ENCODE measurements at regions not wholly inside any gene's neighbourhood (a gene's known extent, or its start where the extent isn't known, plus 50 kb on each side); places are given as distances from the start of the nearest gene placed in this dataset.

- Histone ChIP-seq H4K5ac (ENCODE audit: low read depth, low read length) (no peak overlapping the region), H3K4ac (ENCODE audit: low read depth, low read length) (no peak overlapping the region), H2BK120ac (ENCODE audit: low read depth, low read length) (no peak overlapping the region), H3K27me3 (ENCODE audit: control insufficient read depth, insufficient read depth, low read length) (no peaks in the 10 kb centered on the region), H2BK15ac (ENCODE audit: low read depth, low read length) (no peak overlapping the region), H3K9me3 (ENCODE audit: control insufficient read depth, insufficient read depth, low read length) (peaks cover 12% of the 10 kb centered on the region), H3K79me1 (ENCODE audit: low read depth in 1 of 2, low read length in 2 of 2) (no peaks in the 10 kb centered on the region), H3K4me3 (ENCODE audit: insufficient read depth, low read depth, low read length) (no peak overlapping the region), H3K56ac (ENCODE audit: extremely low read depth, insufficient read depth, low read length) (no peak overlapping the region), H2BK5ac (ENCODE audit: low read depth, low read length, poor library complexity, severe bottlenecking) (no peak overlapping the region), H3K4me1 (ENCODE audit: control insufficient read depth, insufficient read depth, low read length) (no peaks in the 10 kb centered on the region), H4K8ac (ENCODE audit: low read depth in 2 of 2, low read length in 2 of 2) (no peak overlapping the region), H3K27ac (ENCODE audit: insufficient read depth, low read length) (no peak overlapping the region), H3K18ac (ENCODE audit: low read depth, low read length) (no peak overlapping the region), H4K20me1 (ENCODE audit: insufficient read depth, low read length) (no peaks in the 10 kb centered on the region), H3K9ac (ENCODE audit: low read depth, low read length) (no peak overlapping the region), H2AK9ac (replicated peaks; ENCODE audit: low read depth, low read length, poor library complexity) (no peak overlapping the region), H3K14ac (replicated peaks; ENCODE audit: low read depth, low read length) (no peak overlapping the region), H2AFZ (replicated peaks; ENCODE audit: low read length, poor library complexity) (no peak overlapping the region), H3K23ac (ENCODE audit: low read depth, low read length) (no peak overlapping the region), H2AK5ac (ENCODE audit: low read depth, low read length) (no peak overlapping the region), H3K9me1 (ENCODE audit: insufficient read depth, low read length) (no peaks in the 10 kb centered on the region), H3K36me3 (ENCODE audit: control insufficient read depth, insufficient read depth, low read length) (no peaks in the 10 kb centered on the region), H4K91ac (ENCODE audit: insufficient read depth, low read depth, low read length) (no peak overlapping the region), H2BK20ac (ENCODE audit: low read depth, low read length) (no peak overlapping the region), H3K4me2 (ENCODE audit: low read depth, low read length) (no peak overlapping the region)
- intact Hi-C loops (cut with micrococcal nuclease) (no loop called here), dilution Hi-C loops (cut with HindIII; ENCODE audit: low sequenced_read_pairs, unreplicated experiment) (no loop called here), in situ Hi-C loops (cut with MboI; ENCODE audit: low sequenced_read_pairs) (no loop called here)
- CTCF ChIA-PET = no interaction called here
- no TSS peak for BruUV-seq (replicated peaks)
- DNase-seq (no peak), ATAC-seq (ENCODE audit: low read depth) (no peak)
- WGBS, 2 experiments (ENCODE audit: extremely low coverage in 2 of 2, insufficient read length in 1 of 2) = no CpG with 5 or more reads among the region's 6 CpGs
- POLR2A ChIA-PET (ENCODE audit: unreplicated experiment) = no interaction called here
- no peak for TF ChIP-seq RCOR1 (IDR thresholded peaks at IDR 0.05; ENCODE audit: insufficient replicate concordance, low read length)
- TF ChIP-seq CHD1 (IDR thresholded peaks at IDR 0.05; ENCODE audit: low read depth, low read length) = no peak
- no peak for TF ChIP-seq SMC3 (IDR thresholded peaks at IDR 0.05; ENCODE audit: low read depth, low read length)
- TF ChIP-seq CEBPB (IDR thresholded peaks at IDR 0.05; ENCODE audit: low read depth, low read length) = no peak
- TF ChIP-seq MAFK (IDR thresholded peaks at IDR 0.05; ENCODE audit: low read depth, low read length) = no peak
- no peak for TF ChIP-seq BHLHE40 (IDR thresholded peaks at IDR 0.05; ENCODE audit: low read depth, low read length)
- no peak for TF ChIP-seq MXI1 (IDR thresholded peaks at IDR 0.05; ENCODE audit: borderline replicate concordance, low read depth, low read length)
- no peak for TF ChIP-seq FOS (IDR thresholded peaks at IDR 0.05; ENCODE audit: low read depth, low read length)
- no peak for TF ChIP-seq ELK1 (IDR thresholded peaks at IDR 0.05; ENCODE audit: borderline replicate concordance, low read depth, low read length)
- no peak for TF ChIP-seq USF2 (IDR thresholded peaks at IDR 0.05; ENCODE audit: low read depth, low read length)
- no peak for TF ChIP-seq RAD21 (IDR thresholded peaks at IDR 0.05; ENCODE audit: low read length)
- no peak for TF ChIP-seq NFE2L2 (IDR thresholded peaks at IDR 0.05; ENCODE audit: low read depth, low read length)
- TF ChIP-seq POLR2A (IDR thresholded peaks at IDR 0.05; ENCODE audit: low read depth, low read length) = no peak
- no peak for TF ChIP-seq CTCF (conservative IDR thresholded peaks at IDR 0.05; ENCODE audit: low read depth, low read length)
- TF ChIP-seq MAZ (IDR thresholded peaks at IDR 0.05; ENCODE audit: borderline replicate concordance, low read depth, low read length) = no peak
- TF ChIP-seq RFX5 (IDR thresholded peaks at IDR 0.05; ENCODE audit: low read depth, low read length) = no peak
Measured at GRCh38 chr7:67863911-67864310, 867.3 kb downstream of the TYW1 start.

Measured in IMR-90 (cell line).